H9 (cell line): ENCODE measurements at regions not wholly inside any gene's neighbourhood (a gene's known extent, or its start where the extent isn't known, plus 50 kb on each side); places are given as distances from the start of the nearest gene placed in this dataset.

ENCODE experiments used
- DNase-seq: peaks from one replicate; pipeline ENCODE4 v3.0.0-alpha.2; 2017
- H2AFZ ChIP-seq: one replicate; pipeline ENCODE4 v1.6.1; 2013; ENCODE audit warnings: mild to moderate bottlenecking, low read length, control low read depth, moderate library complexity
- H2AK5ac ChIP-seq: 2 replicates; pipeline ENCODE4 v1.6.1; 2013; ENCODE audit warnings: low read length, control low read depth, mixed read lengths; ENCODE audit not compliant: insufficient read length
- H2BK120ac ChIP-seq: one replicate; pipeline ENCODE4 v1.6.1; 2013; ENCODE audit warnings: low read depth, mild to moderate bottlenecking, low read length, control low read depth, inconsistent platforms; ENCODE audit not compliant: poor library complexity, severe bottlenecking
- H2BK12ac ChIP-seq: 2 replicates; pipeline ENCODE4 v1.6.1; 2013; ENCODE audit warnings: low read length, control low read depth, mixed read lengths, low read depth; ENCODE audit not compliant: insufficient read length
- H2BK15ac ChIP-seq: 2 replicates; pipeline ENCODE4 v1.6.1; 2013; ENCODE audit warnings: low read depth, low read length, control low read depth
- H2BK20ac ChIP-seq: one replicate; pipeline ENCODE4 v1.6.1; 2013; ENCODE audit warnings: low read depth, mild to moderate bottlenecking, low read length, control low read depth, inconsistent platforms; ENCODE audit not compliant: poor library complexity, severe bottlenecking
- H2BK5ac ChIP-seq: 2 replicates; pipeline ENCODE4 v1.6.1; 2013; ENCODE audit warnings: low read length, control low read depth, mixed read lengths; ENCODE audit not compliant: insufficient read length
- H3K14ac ChIP-seq: 2 replicates; pipeline ENCODE4 v1.6.1; 2013; ENCODE audit warnings: low read length, control low read depth; ENCODE audit not compliant: insufficient read depth
- H3K18ac ChIP-seq: 2 replicates; pipeline ENCODE4 v1.6.1; 2013; ENCODE audit warnings: low read depth, mild to moderate bottlenecking, mixed read lengths, low read length, control low read depth; ENCODE audit not compliant: insufficient read length
- H3K23ac ChIP-seq: 2 replicates; pipeline ENCODE4 v1.6.1; 2013; ENCODE audit warnings: low read length, control low read depth, mixed read lengths, low read depth; ENCODE audit not compliant: insufficient read length
- H3K23me2 ChIP-seq: 2 replicates; pipeline ENCODE4 v1.6.1; 2013; ENCODE audit warnings: low read depth, mild to moderate bottlenecking, mixed read lengths, low read length, control low read depth; ENCODE audit not compliant: insufficient read length, poor library complexity, severe bottlenecking
- H3K27ac ChIP-seq: 2 replicates; pipeline ENCODE4 v1.5.1; 2013; ENCODE audit warnings: low read length, control low read depth, mixed read lengths, low read depth; ENCODE audit not compliant: insufficient read length
- H3K27me3 ChIP-seq: 2 replicates; pipeline ENCODE4 v1.6.1; 2013; ENCODE audit warnings: low read length, control low read depth, inconsistent platforms; ENCODE audit not compliant: insufficient read depth
- H3K4ac ChIP-seq: 2 replicates; pipeline ENCODE4 v1.6.1; 2013; ENCODE audit warnings: low read depth, mild to moderate bottlenecking, control low read depth, inconsistent platforms, low read length, moderate library complexity
- H3K4me1 ChIP-seq: 2 replicates; pipeline ENCODE4 v1.6.1; 2013; ENCODE audit warnings: low read length, control low read depth, inconsistent platforms; ENCODE audit not compliant: insufficient read depth
- H3K4me2 ChIP-seq: 2 replicates; pipeline ENCODE4 v1.6.1; 2013; ENCODE audit warnings: low read length, control low read depth, mixed read lengths; ENCODE audit not compliant: insufficient read length, insufficient read depth
- H3K56ac ChIP-seq: 2 replicates; pipeline ENCODE4 v1.6.1; 2013; ENCODE audit warnings: low read depth, mild to moderate bottlenecking, mixed read lengths, low read length, control low read depth; ENCODE audit not compliant: insufficient read length
- H3K79me1 ChIP-seq: 2 replicates; pipeline ENCODE4 v1.6.1; 2013; ENCODE audit warnings: low read depth, mild to moderate bottlenecking, moderate library complexity, low read length, control low read depth, inconsistent platforms; ENCODE audit not compliant: insufficient read depth, poor library complexity, severe bottlenecking
- H3K79me2 ChIP-seq: 2 replicates; pipeline ENCODE4 v1.6.1; 2013; ENCODE audit warnings: low read length, control low read depth, inconsistent platforms; ENCODE audit not compliant: insufficient read depth
- H3K9ac ChIP-seq: 2 replicates; pipeline ENCODE4 v1.6.1; 2013; ENCODE audit warnings: low read length, control low read depth, mixed read lengths; ENCODE audit not compliant: insufficient read length; ENCODE audit errors: extremely low read depth
- H3K9me3 ChIP-seq: one replicate; pipeline ENCODE4 v1.6.1; 2013; ENCODE audit warnings: low read depth, low read length, inconsistent platforms; ENCODE audit not compliant: control insufficient read depth
- H3T11ph ChIP-seq: one replicate; pipeline ENCODE4 v1.6.1; 2013; ENCODE audit warnings: mild to moderate bottlenecking, low read length, control low read depth, inconsistent platforms
- H4K20me1 ChIP-seq: one replicate; pipeline ENCODE4 v1.6.1; 2013; ENCODE audit not compliant: control insufficient read depth, insufficient read length, insufficient read depth
- H4K5ac ChIP-seq: 2 replicates; pipeline ENCODE4 v1.6.1; 2013; ENCODE audit warnings: low read depth, mild to moderate bottlenecking, mixed read lengths, low read length, control low read depth; ENCODE audit not compliant: insufficient read length
- H4K8ac ChIP-seq: replicated peaks from 2 replicates; pipeline ENCODE4 v1.6.1; 2013; ENCODE audit warnings: low read length, control low read depth, mixed read lengths, low read depth; ENCODE audit not compliant: insufficient read length
- H4K91ac ChIP-seq: 2 replicates; pipeline ENCODE4 v1.6.1; 2013; ENCODE audit warnings: low read depth, mild to moderate bottlenecking, moderate library complexity, mixed read lengths, low read length, control low read depth; ENCODE audit not compliant: insufficient read length
- H3K27ac Mint-ChIP-seq, 3 experiments: 2 replicates in 2 of 3; 3 replicates in 1 of 3; pipeline ENCODE4 v1.8.0; 2020 to 2021; ENCODE audit warnings: mixed read lengths in 3 of 3, mild to moderate bottlenecking in 1 of 3, moderate library complexity in 1 of 3
- H3K27me3 Mint-ChIP-seq: 2 replicates; pipeline ENCODE4 v1.8.0; 2021; ENCODE audit warnings: low read depth, mild to moderate bottlenecking, moderate library complexity, mixed read lengths
- H3K36me3 Mint-ChIP-seq, 3 experiments: 2 replicates in 2 of 3; 3 replicates in 1 of 3; pipeline ENCODE4 v1.8.0; 2020 to 2021; ENCODE audit warnings: low read depth in 3 of 3, mixed read lengths in 3 of 3; ENCODE audit not compliant: insufficient read depth in 1 of 3
- H3K4me1 Mint-ChIP-seq, 2 experiments: 2 replicates each; pipeline ENCODE4 v1.8.0; 2020; ENCODE audit warnings: mixed read lengths in 2 of 2
- H3K4me3 Mint-ChIP-seq, 2 experiments: 2 replicates in 1 of 2; 3 replicates in 1 of 2; pipeline ENCODE4 v1.8.0; 2020 to 2021; ENCODE audit warnings: mild to moderate bottlenecking in 2 of 2, mixed read lengths in 2 of 2, moderate library complexity in 1 of 2
- H3K9me3 Mint-ChIP-seq, 2 experiments: 2 replicates in 1 of 2; 3 replicates in 1 of 2; pipeline ENCODE4 v1.8.0; 2020; ENCODE audit warnings: mild to moderate bottlenecking in 2 of 2, mixed read lengths in 2 of 2, moderate library complexity in 1 of 2
- CTCF ChIP-seq: fragments of 200-600 bp; sonication (generic); conservative IDR thresholded peaks from 3 replicates; pipeline ENCODE4 v1.8.0; 2021; ENCODE audit warnings: antibody characterized with exemption, mild to moderate bottlenecking
- WGBS: extraction: QIAGEN DNeasy Blood & Tissue Kit; methylation state at CpG from one replicate; pipeline ENCODE4 v1.1.7; 2013; ENCODE audit warnings: missing lambda C conversion rate, low lambda C conversion rate, mixed read lengths; ENCODE audit not compliant: insufficient read length; ENCODE audit errors: extremely low coverage; 5-methylcytosine and 5-hydroxymethylcytosine counted together

GRCh38 chr22:48327721-48328120 is 1500.0 kb downstream of the BRD1 start:
- H3K27ac Mint-ChIP-seq: no peak overlapping the region; a peak in 1 of 7 replicates
- H4K20me1 ChIP-seq: no peaks in the 10 kb centered on the region
- H2BK15ac ChIP-seq: no peak overlapping the region
- DNase-seq: no peak
- no peak overlapping the region for H3T11ph ChIP-seq
- H2BK120ac ChIP-seq: no peak overlapping the region
- peaks cover 10 to 26% (median 13%) of the 10 kb centered on the region in 3 experiments for H3K36me3 Mint-ChIP-seq
- peaks cover 29% of the 10 kb centered on the region in 2 experiments for H3K9me3 Mint-ChIP-seq
- no peak overlapping the region for H4K5ac ChIP-seq
- no peaks in the 10 kb centered on the region for H3K4me1 Mint-ChIP-seq
- H3K14ac ChIP-seq: no peak overlapping the region
- no CpG with 5 or more reads among the region's 11 CpGs for WGBS
- no peak overlapping the region for H2BK5ac ChIP-seq
- no peak for TF ChIP-seq CTCF
- H3K4me3 Mint-ChIP-seq: no peak overlapping the region
- H2BK12ac ChIP-seq: no peak overlapping the region
- no peak overlapping the region for H2BK20ac ChIP-seq
- no peak overlapping the region for H3K4me2 ChIP-seq
- peaks cover 10% of the 10 kb centered on the region for H3K27me3 Mint-ChIP-seq
- no peak overlapping the region for H3K9ac ChIP-seq
- no peaks in the 10 kb centered on the region for H3K79me2 ChIP-seq
- no peaks in the 10 kb centered on the region for H3K23me2 ChIP-seq
- H3K56ac ChIP-seq: no peak overlapping the region
- no peak overlapping the region for H3K23ac ChIP-seq
- no peaks in the 10 kb centered on the region for H3K79me1 ChIP-seq
- peaks cover 5% of the 10 kb centered on the region for H3K9me3 ChIP-seq
- no peak overlapping the region for H2AFZ ChIP-seq
- no peak overlapping the region for H4K8ac ChIP-seq
- no peak overlapping the region for H3K18ac ChIP-seq
- no peak overlapping the region for H2AK5ac ChIP-seq
- H3K4me1 ChIP-seq: no peaks in the 10 kb centered on the region
- H3K27me3 ChIP-seq: no peaks in the 10 kb centered on the region
- H3K4ac ChIP-seq: no peak overlapping the region
- H3K27ac ChIP-seq: no peak overlapping the region
- no peak overlapping the region for H4K91ac ChIP-seq
